Neural progenitor cell (in vitro differentiated cells): ENCODE measurements at regions not wholly inside any gene's neighbourhood (a gene's known extent, or its start where the extent isn't known, plus 50 kb on each side); places are given as distances from the start of the nearest gene placed in this dataset.

Experiments used
- EZH2 ChIP-seq: fragments of 200-600 bp; sonication (generic); IDR thresholded peaks from 2 replicates; pipeline ENCODE4 v1.6.1; 2017; ENCODE audit warnings: antibody characterized with exemption, mild to moderate bottlenecking, moderate library complexity
- TF ChIP-seq, protein P1 (sequence below): fragments of 200-600 bp; sonication (generic); IDR thresholded peaks from 2 replicates; pipeline ENCODE4 v1.5.1; 2017; ENCODE audit warnings: antibody characterized with exemption, mild to moderate bottlenecking

GRCh38 chr5:124480022-124480421 lies 266.4 kb downstream of the ZNF608 start:
- TF ChIP-seq, protein P1, sequence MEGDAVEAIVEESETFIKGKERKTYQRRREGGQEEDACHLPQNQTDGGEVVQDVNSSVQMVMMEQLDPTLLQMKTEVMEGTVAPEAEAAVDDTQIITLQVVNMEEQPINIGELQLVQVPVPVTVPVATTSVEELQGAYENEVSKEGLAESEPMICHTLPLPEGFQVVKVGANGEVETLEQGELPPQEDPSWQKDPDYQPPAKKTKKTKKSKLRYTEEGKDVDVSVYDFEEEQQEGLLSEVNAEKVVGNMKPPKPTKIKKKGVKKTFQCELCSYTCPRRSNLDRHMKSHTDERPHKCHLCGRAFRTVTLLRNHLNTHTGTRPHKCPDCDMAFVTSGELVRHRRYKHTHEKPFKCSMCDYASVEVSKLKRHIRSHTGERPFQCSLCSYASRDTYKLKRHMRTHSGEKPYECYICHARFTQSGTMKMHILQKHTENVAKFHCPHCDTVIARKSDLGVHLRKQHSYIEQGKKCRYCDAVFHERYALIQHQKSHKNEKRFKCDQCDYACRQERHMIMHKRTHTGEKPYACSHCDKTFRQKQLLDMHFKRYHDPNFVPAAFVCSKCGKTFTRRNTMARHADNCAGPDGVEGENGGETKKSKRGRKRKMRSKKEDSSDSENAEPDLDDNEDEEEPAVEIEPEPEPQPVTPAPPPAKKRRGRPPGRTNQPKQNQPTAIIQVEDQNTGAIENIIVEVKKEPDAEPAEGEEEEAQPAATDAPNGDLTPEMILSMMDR, result no peak
- TF ChIP-seq EZH2, result no peak
